ENCODE measurements at regions not wholly inside any gene's neighbourhood (a gene's known extent, or its start where the extent isn't known, plus 50 kb on each side); places are given as distances from the start of the nearest gene placed in this dataset.

- H3K4me3 ChIP-seq, result no peak overlapping the region
- no peaks in the 10 kb centered on the region for H3K36me3 ChIP-seq
- no peak overlapping the region for H3K27ac ChIP-seq
Measured at GRCh38 chr4:20574986-20575385, 125.3 kb upstream of the PACRGL start.

GRCh38 chr4:20575486-20575885 is 124.8 kb upstream of the PACRGL start:
- no peak for TF ChIP-seq POLR2A (IDR thresholded peaks at IDR 0.05)
- TF ChIP-seq CTCF (IDR thresholded peaks at IDR 0.05), result no peak
- no peak for TF ChIP-seq POLR2AphosphoS5 (IDR thresholded peaks at IDR 0.05)
- TF ChIP-seq EP300 (IDR thresholded peaks at IDR 0.05), result no peak
- no peak for DNase-seq
- H3K27ac ChIP-seq, result no peak overlapping the region
- H3K9me3 ChIP-seq, result no peaks in the 10 kb centered on the region
- WGBS, 2 donors, result 79 to 87% methylated on average over 5 of the region's 5 CpGs
- no peaks in the 10 kb centered on the region for H3K27me3 ChIP-seq
- H3K4me3 ChIP-seq, result no peak overlapping the region
- ATAC-seq (ENCODE audit: low FRiP score in 2 of 2), result no peak
- H3K36me3 ChIP-seq, result no peaks in the 10 kb centered on the region
- H3K4me1 ChIP-seq, result no peaks in the 10 kb centered on the region

More at GRCh38 chr4:20574986-20575385, 125.3 kb upstream of the PACRGL start:
- Histone ChIP-seq H3K27me3 (no peaks in the 10 kb centered on the region), H3K9me3 (no peaks in the 10 kb centered on the region), H3K4me1 (no peaks in the 10 kb centered on the region)
- ATAC-seq (ENCODE audit: low FRiP score in 2 of 2), result no peak
- no peak for DNase-seq
- WGBS, 2 donors, result 75 to 84% methylated on average over 1 of the region's 1 CpG
- TF ChIP-seq POLR2A (IDR thresholded peaks at IDR 0.05) (no peak), CTCF (IDR thresholded peaks at IDR 0.05) (no peak), EP300 (IDR thresholded peaks at IDR 0.05) (no peak), POLR2AphosphoS5 (IDR thresholded peaks at IDR 0.05) (no peak)

- Histone ChIP-seq H3K27ac (no peak overlapping the region), H3K4me1 (no peaks in the 10 kb centered on the region), H3K27me3 (no peaks in the 10 kb centered on the region), H3K9me3 (no peaks in the 10 kb centered on the region), H3K4me3 (no peak overlapping the region), H3K36me3 (no peaks in the 10 kb centered on the region)
- no peak for DNase-seq
- ATAC-seq (ENCODE audit: low FRiP score in 2 of 2), result no peak
- TF ChIP-seq POLR2A (IDR thresholded peaks at IDR 0.05) (no peak), EP300 (IDR thresholded peaks at IDR 0.05) (no peak), POLR2AphosphoS5 (IDR thresholded peaks at IDR 0.05) (no peak), CTCF (IDR thresholded peaks at IDR 0.05) (no peak)
Measured at GRCh38 chr4:20576861-20577260, 123.4 kb upstream of the PACRGL start.

GRCh38 chr4:20577702-20578101 is 122.6 kb upstream of the PACRGL start:
- no peaks in the 10 kb centered on the region for H3K36me3 ChIP-seq
- DNase-seq (no peak), ATAC-seq (ENCODE audit: low FRiP score in 2 of 2) (no peak)
- WGBS, 2 donors, result 48 to 64% methylated on average over 2 of the region's 2 CpGs
- no peak overlapping the region for H3K27ac ChIP-seq
- H3K4me3 ChIP-seq, result no peak overlapping the region
- no peaks in the 10 kb centered on the region for H3K4me1 ChIP-seq
- H3K9me3 ChIP-seq, result no peaks in the 10 kb centered on the region
- no peaks in the 10 kb centered on the region for H3K27me3 ChIP-seq
- TF ChIP-seq POLR2AphosphoS5 (IDR thresholded peaks at IDR 0.05) (no peak), EP300 (IDR thresholded peaks at IDR 0.05) (no peak), CTCF (IDR thresholded peaks at IDR 0.05) (no peak), POLR2A (IDR thresholded peaks at IDR 0.05) (no peak)

- 92 to 93% methylated on average over 2 of the region's 2 CpGs for WGBS, 2 donors
- DNase-seq (no peak), ATAC-seq (ENCODE audit: low FRiP score in 2 of 2) (no peak)
- H3K36me3 ChIP-seq, result no peaks in the 10 kb centered on the region
- no peaks in the 10 kb centered on the region for H3K27me3 ChIP-seq
- no peak for TF ChIP-seq EP300 (IDR thresholded peaks at IDR 0.05)
- H3K4me3 ChIP-seq, result no peak overlapping the region
- H3K9me3 ChIP-seq, result no peaks in the 10 kb centered on the region
- no peak overlapping the region for H3K27ac ChIP-seq
- no peaks in the 10 kb centered on the region for H3K4me1 ChIP-seq
Measured at GRCh38 chr4:20580907-20581306, 119.4 kb upstream of the PACRGL start.
